DND-41 (cell line): ENCODE measurements at regions not wholly inside any gene's neighbourhood (a gene's known extent, or its start where the extent isn't known, plus 50 kb on each side); places are given as distances from the start of the nearest gene placed in this dataset.

ENCODE experiments used
- ATAC-seq: fragments of 200-7000 bp; cut with Tn5 transposase; 3 replicates; pipeline ENCODE4 v1.9.1; 2021; ENCODE audit warnings: low read depth; ENCODE audit not compliant: insufficient read depth
- DNase-seq: peaks from one replicate; pipeline ENCODE4 v3.0.0-alpha.2; 2020
- H2AFZ ChIP-seq: 2 replicates; pipeline ENCODE4 v1.6.0; 2012; ENCODE audit warnings: low read depth, low read length
- H3K27ac ChIP-seq: 2 replicates; pipeline ENCODE4 v1.5.1; 2012; ENCODE audit warnings: low read length, inconsistent platforms
- H3K27me3 ChIP-seq: fragments of 200-600 bp; sonication (generic); 2 replicates; pipeline ENCODE4 v1.6.0; 2012; ENCODE audit warnings: low read length, mild to moderate bottlenecking, inconsistent platforms; ENCODE audit not compliant: insufficient read depth, poor library complexity
- H3K36me3 ChIP-seq: 2 replicates; pipeline ENCODE4 v1.5.1; 2012; ENCODE audit warnings: low read length, inconsistent platforms; ENCODE audit not compliant: insufficient read depth
- H3K4me1 ChIP-seq: 2 replicates; pipeline ENCODE4 v1.5.1; 2012; ENCODE audit warnings: mild to moderate bottlenecking, low read length; ENCODE audit not compliant: insufficient read depth
- H3K4me2 ChIP-seq: 2 replicates; pipeline ENCODE4 v1.6.0; 2012; ENCODE audit warnings: mild to moderate bottlenecking, moderate library complexity, low read length, inconsistent platforms; ENCODE audit not compliant: insufficient read depth
- H3K4me3 ChIP-seq, 2 experiments: fragments of 200-600 bp in 1 of 2; shearing (Covaris generic) in 1 of 2; 2 replicates each; pipeline ENCODE4 v1.5.1; 2012 to 2016; ENCODE audit warnings: inconsistent platforms in 2 of 2, low read length in 2 of 2, mild to moderate bottlenecking in 2 of 2, low read depth in 1 of 2, moderate library complexity in 1 of 2
- H3K79me2 ChIP-seq: 2 replicates; pipeline ENCODE4 v1.6.0; 2012; ENCODE audit warnings: low read length, inconsistent platforms; ENCODE audit not compliant: insufficient read depth
- H3K9ac ChIP-seq: 2 replicates; pipeline ENCODE4 v1.6.0; 2012; ENCODE audit warnings: low read depth, mild to moderate bottlenecking, inconsistent platforms, low read length, moderate library complexity
- H3K9me3 ChIP-seq: 2 replicates; pipeline ENCODE4 v1.5.1; 2012; ENCODE audit warnings: low read length, moderate library complexity, mild to moderate bottlenecking, inconsistent platforms; ENCODE audit not compliant: insufficient read depth, severe bottlenecking
- H4K20me1 ChIP-seq: 2 replicates; pipeline ENCODE4 v1.6.0; 2012; ENCODE audit warnings: low read length; ENCODE audit not compliant: insufficient read depth
- EZH2 ChIP-seq: IDR thresholded peaks from 3 replicates; pipeline ENCODE4 v1.6.1; 2012; ENCODE audit warnings: borderline replicate concordance, low read depth, mild to moderate bottlenecking, moderate library complexity, low read length, inconsistent platforms; ENCODE audit not compliant: severe bottlenecking
- TF ChIP-seq, protein P1 (sequence below): IDR thresholded peaks from 2 replicates; pipeline ENCODE4 v1.5.1; 2012; ENCODE audit warnings: borderline replicate concordance, low read length, moderate library complexity, mild to moderate bottlenecking; ENCODE audit not compliant: poor library complexity, severe bottlenecking; ENCODE audit errors: extremely low read depth

- Histone ChIP-seq H3K27ac (no peak overlapping the region), H3K79me2 (no peaks in the 10 kb centered on the region)
Observed at GRCh38 chr7:135855846-135856245, 107.2 kb upstream of the FAM180A start.

GRCh38 chr7:135853499-135853898, 104.9 kb upstream of the FAM180A start:
- ATAC-seq = no peak
- H3K27ac ChIP-seq = no peak overlapping the region
- H3K4me3 ChIP-seq = no peak overlapping the region
- H3K9me3 ChIP-seq = peaks cover 9% of the 10 kb centered on the region
- no peak for DNase-seq
- H3K79me2 ChIP-seq = no peaks in the 10 kb centered on the region
- no peaks in the 10 kb centered on the region for H3K27me3 ChIP-seq
- H4K20me1 ChIP-seq = no peaks in the 10 kb centered on the region
- no peak overlapping the region for H3K9ac ChIP-seq
- no peaks in the 10 kb centered on the region for H3K4me1 ChIP-seq
- no peaks in the 10 kb centered on the region for H3K36me3 ChIP-seq
- H3K4me2 ChIP-seq = no peak overlapping the region
- TF ChIP-seq, protein P1, sequence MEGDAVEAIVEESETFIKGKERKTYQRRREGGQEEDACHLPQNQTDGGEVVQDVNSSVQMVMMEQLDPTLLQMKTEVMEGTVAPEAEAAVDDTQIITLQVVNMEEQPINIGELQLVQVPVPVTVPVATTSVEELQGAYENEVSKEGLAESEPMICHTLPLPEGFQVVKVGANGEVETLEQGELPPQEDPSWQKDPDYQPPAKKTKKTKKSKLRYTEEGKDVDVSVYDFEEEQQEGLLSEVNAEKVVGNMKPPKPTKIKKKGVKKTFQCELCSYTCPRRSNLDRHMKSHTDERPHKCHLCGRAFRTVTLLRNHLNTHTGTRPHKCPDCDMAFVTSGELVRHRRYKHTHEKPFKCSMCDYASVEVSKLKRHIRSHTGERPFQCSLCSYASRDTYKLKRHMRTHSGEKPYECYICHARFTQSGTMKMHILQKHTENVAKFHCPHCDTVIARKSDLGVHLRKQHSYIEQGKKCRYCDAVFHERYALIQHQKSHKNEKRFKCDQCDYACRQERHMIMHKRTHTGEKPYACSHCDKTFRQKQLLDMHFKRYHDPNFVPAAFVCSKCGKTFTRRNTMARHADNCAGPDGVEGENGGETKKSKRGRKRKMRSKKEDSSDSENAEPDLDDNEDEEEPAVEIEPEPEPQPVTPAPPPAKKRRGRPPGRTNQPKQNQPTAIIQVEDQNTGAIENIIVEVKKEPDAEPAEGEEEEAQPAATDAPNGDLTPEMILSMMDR = no peak
- no peak for TF ChIP-seq EZH2
- H2AFZ ChIP-seq = no peak overlapping the region

More at GRCh38 chr7:135855846-135856245, 107.2 kb upstream of the FAM180A start:
- H3K4me2 ChIP-seq = no peak overlapping the region
- H3K9ac ChIP-seq = no peak overlapping the region
- no peak overlapping the region for H3K4me3 ChIP-seq
- no peaks in the 10 kb centered on the region for H3K4me1 ChIP-seq
- peaks cover 9% of the 10 kb centered on the region for H3K9me3 ChIP-seq
- DNase-seq (no peak), ATAC-seq (no peak)
- TF ChIP-seq EZH2 = no peak
- TF ChIP-seq, protein P1 = no peak
- H3K36me3 ChIP-seq = no peaks in the 10 kb centered on the region
- no peaks in the 10 kb centered on the region for H3K27me3 ChIP-seq
- no peaks in the 10 kb centered on the region for H4K20me1 ChIP-seq
- H2AFZ ChIP-seq = no peak overlapping the region

DNA sequence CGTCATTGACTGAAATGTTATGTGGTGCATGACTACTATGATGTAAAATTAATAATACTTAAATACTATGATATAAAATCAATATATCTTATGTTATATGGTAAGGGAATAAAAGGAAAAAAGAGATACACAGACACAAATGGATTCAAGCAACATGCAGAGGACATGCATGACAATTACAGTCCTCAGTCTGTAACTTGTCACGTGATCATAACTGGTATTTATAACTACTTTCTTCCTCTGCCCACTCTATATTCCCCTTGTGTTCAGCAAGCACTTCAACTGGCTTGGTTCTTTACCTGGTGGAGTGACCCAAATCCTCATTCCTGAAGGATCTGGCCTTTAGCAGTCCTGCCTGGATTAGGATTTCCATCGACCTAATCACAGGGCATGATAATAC, 104.4 kb upstream of the FAM180A start:
- H3K4me1 ChIP-seq = no peaks in the 10 kb centered on the region
- H3K9ac ChIP-seq = no peak overlapping the region
- H3K27ac ChIP-seq = no peak overlapping the region
- no peak overlapping the region for H3K4me2 ChIP-seq
- TF ChIP-seq, protein P1 = no peak
- no peak for TF ChIP-seq EZH2
- no peaks in the 10 kb centered on the region for H4K20me1 ChIP-seq
- no peak overlapping the region for H2AFZ ChIP-seq
- peaks cover 6% of the 10 kb centered on the region for H3K9me3 ChIP-seq
- DNase-seq = no peak
- H3K79me2 ChIP-seq = no peaks in the 10 kb centered on the region
- no peak overlapping the region for H3K4me3 ChIP-seq
- H3K36me3 ChIP-seq = no peaks in the 10 kb centered on the region
- no peak for ATAC-seq
- H3K27me3 ChIP-seq = no peaks in the 10 kb centered on the region

GRCh38 chr7:135847242-135847641, 98.6 kb upstream of the FAM180A start:
- no peak for TF ChIP-seq EZH2
- TF ChIP-seq, protein P1 = no peak
- Histone ChIP-seq H3K9me3 (no peaks in the 10 kb centered on the region), H3K9ac (no peak overlapping the region), H3K4me2 (no peak overlapping the region), H4K20me1 (no peaks in the 10 kb centered on the region), H3K4me1 (no peaks in the 10 kb centered on the region), H3K79me2 (no peaks in the 10 kb centered on the region), H3K36me3 (no peaks in the 10 kb centered on the region), H3K27me3 (no peaks in the 10 kb centered on the region), H2AFZ (no peak overlapping the region), H3K4me3 (no peak overlapping the region), H3K27ac (no peak overlapping the region)
- no peak for ATAC-seq
- DNase-seq = no peak
